ENCODE measurements at regions not wholly inside any gene's neighbourhood (a gene's known extent, or its start where the extent isn't known, plus 50 kb on each side); places are given as distances from the start of the nearest gene placed in this dataset.

DNA sequence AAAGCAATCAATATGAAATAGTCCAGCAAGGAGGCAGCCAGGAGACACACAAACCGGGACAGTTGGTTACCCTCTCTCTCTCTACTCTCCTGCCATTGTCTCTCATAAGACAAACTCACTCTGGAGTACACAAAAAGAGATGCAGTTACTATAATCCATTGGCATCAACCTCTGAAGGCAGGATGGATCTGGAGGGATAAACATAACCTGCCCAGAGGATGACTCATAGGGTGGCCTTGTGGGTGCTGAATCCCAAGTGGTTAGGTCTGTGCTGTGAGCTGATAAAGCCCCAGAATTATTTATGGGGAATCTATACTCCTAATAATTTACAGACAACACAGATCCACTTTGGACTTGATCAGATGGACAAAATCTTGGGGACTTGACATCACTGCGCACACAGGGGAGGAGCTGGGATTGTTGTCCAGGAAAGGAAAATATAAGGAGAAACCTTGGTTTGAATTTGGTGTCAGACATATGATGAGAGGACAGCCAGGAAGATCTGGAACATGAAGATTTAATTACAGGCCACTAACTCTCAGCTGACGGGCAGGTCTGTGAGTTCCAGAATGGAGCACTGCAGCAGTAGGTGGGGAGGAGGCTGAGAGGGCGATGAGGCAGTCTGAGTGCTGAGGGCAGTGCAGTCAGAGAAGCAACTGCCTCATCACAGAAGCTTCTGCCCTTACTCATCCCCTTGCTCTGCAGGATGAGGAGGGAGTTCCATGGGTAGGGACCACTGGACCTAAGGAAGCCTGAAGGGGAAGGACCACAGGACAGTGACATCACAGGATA, 113.9 kb upstream of the PRSS58 start:
- TF ChIP-seq, protein P1, sequence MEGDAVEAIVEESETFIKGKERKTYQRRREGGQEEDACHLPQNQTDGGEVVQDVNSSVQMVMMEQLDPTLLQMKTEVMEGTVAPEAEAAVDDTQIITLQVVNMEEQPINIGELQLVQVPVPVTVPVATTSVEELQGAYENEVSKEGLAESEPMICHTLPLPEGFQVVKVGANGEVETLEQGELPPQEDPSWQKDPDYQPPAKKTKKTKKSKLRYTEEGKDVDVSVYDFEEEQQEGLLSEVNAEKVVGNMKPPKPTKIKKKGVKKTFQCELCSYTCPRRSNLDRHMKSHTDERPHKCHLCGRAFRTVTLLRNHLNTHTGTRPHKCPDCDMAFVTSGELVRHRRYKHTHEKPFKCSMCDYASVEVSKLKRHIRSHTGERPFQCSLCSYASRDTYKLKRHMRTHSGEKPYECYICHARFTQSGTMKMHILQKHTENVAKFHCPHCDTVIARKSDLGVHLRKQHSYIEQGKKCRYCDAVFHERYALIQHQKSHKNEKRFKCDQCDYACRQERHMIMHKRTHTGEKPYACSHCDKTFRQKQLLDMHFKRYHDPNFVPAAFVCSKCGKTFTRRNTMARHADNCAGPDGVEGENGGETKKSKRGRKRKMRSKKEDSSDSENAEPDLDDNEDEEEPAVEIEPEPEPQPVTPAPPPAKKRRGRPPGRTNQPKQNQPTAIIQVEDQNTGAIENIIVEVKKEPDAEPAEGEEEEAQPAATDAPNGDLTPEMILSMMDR (IDR thresholded peaks at IDR 0.05), result no peak
- TF ChIP-seq POLR2A (IDR thresholded peaks at IDR 0.05), result no peak
